HG03354 (cell line): ENCODE measurements at regions not wholly inside any gene's neighbourhood (a gene's known extent, or its start where the extent isn't known, plus 50 kb on each side); places are given as distances from the start of the nearest gene placed in this dataset.

ENCODE experiments used
- ATAC-seq: cut with Tn5 transposase; IDR thresholded peaks from one replicate; pipeline ENCODE4 v1.9.1; 2021; ENCODE audit warnings: mild to moderate bottlenecking; ENCODE audit not compliant: unreplicated experiment, poor library complexity, severe bottlenecking

DNA sequence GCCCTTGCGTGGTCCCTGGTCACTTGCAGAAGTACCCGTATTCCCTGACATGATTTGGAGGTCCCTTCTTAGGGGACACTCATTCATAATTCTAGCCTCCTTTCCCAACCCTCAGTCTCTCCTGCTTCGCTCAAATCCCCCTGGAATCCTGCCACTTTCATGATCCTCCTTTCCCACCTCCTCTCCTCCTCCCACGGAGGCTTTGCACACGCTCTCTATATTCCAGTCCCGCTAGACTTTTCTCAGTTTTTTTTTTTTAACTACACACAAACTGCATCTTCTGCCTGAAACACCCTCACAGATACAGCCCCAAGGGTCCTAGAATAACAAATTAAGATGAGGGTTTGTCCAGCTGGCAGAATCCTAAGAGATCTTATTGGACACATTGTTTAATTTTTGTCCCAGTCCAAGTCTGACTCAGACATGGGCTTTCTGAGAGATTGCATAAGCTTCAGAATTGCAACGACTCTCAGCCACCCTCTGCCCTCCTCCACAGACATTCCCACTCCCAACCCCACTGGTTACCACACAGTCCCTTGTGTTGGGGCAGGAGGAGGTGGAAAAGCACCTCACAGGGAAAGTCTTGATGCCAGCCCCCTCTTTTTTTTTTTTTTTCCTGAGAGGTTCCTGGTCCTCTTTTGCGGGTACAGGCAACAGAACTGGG lies 739.5 kb upstream of the EEF2KMT start:
- no peak for ATAC-seq

DNA sequence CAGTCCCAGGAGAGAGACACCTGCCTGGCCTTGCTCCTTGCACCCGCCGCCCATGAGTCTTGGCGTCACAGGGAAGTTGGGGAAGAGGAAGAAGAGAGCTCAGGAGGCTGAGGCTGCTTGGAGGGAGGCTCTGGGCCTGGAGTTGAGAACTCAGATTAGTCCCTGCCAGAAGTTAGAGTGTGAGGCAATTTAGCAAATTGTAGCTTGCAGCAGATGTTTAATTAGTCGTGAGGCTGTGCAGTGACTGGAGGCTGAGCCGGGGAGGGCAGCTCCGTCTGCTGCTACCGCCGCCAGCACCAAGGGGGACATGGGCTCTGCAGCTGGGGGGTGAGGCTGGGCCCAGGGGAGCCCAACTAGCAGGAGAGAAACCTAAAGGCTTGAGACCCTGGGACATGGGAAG lies 738.3 kb upstream of the EEF2KMT start:
- ATAC-seq: no peak

DNA sequence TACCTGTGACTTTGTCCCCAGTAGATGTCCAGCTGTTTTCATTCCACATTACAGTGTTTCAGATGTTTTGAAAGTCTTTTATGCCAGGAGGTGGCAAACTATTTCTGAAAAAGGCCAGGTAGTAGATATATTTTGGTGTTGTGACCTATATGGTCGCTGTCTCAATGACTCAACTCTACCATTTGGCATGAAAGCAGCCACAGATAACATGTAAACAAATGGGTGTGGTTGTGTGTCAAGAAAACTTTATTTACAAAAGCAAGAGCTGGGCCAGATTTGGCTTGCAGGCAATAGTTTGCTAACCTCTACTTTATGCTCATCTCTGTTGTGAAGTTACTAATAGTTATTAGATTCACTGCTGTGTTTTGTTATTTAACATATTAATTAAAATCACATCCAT lies 728.7 kb upstream of the EEF2KMT start:
- no peak for ATAC-seq

DNA sequence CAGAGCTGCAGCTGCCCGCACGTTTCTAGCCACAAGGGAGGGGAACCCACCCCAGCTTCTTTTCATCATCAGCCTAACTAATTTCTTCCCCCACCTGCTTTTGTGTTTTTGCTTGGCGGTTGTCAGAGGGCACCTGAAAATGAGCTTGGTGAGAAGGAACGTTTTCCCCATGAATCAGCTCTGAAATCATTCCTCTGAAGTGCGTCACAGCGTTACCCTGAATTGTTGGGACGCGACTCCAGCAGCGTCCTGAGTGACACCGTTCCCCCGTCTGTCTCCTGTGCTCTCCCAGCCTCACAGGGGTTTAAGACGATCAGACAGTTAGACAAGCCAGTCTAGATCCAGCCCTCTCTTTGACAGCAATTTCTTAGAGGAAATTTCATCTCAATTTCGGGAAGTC lies 722.9 kb upstream of the EEF2KMT start:
- ATAC-seq: no peak

DNA sequence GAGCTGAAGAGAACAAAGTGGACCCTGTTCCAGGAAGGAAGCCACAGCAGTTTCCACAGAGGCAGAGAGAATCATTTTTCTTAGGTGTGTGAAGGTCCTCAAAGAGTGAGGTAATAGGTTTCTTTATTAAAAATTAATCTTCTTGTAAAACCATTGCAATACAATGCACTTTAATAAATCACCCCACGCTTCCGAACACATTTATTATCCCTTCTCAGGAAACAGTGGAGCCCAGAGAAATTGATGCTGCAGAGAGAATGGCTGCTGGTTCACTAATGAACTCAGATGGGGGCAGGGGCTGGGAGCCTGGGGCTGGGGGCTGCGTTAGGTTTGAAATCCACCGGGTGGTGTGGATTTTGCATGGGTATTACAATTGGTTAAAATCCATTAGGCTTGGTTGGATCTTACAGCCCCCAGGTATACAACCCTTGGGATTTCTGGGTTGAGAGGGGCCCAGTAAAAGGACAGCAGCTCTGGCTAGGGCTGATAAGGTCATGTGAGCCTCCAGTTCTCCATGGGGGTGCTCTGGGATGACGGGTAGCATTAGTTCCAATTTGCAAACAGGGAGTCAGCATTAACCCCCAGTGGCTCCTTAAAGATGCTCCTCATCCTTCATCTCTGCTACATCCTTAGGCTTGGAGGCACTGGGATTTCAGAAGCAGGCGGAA lies 718.1 kb upstream of the EEF2KMT start:
- ATAC-seq: no peak

DNA sequence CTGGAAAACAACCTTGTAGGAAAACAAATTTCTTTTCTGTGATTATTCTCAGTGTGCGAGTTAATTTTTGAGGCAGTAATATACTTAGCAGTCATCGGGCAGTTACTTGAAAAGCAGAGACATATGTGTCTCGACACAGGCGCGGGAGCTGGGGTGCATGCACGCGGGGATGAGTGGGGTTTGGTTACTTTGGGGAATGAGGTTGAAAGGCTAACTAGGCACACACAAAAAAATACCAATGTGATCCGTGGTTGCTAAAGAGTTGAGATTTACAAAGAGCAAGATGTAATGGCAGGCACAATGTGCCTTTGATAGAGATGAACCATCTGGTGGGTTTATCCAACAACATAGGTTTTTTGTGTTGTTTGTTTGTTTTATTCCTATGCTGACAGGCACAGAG lies 703.8 kb upstream of the EEF2KMT start:
- no peak for ATAC-seq

DNA sequence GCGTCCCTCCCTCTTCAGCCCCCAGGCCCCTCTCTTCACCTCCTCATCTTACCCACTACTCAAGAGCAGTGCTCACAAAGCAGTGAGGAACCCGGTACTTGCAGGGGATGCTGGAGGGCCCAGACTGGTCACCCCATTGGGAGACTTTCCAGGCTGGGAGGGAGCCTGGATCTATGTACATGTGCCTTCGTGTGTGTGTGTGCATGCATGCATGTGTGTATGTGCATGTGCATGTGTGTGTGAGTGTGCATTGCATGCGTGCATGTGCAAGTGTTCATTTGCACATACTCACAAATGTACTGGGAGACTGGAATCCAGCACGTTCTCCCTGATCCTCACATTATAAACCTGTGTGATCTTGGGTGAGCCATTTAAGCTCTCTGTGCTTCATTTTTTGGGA lies 696.0 kb upstream of the EEF2KMT start:
- no peak for ATAC-seq

DNA sequence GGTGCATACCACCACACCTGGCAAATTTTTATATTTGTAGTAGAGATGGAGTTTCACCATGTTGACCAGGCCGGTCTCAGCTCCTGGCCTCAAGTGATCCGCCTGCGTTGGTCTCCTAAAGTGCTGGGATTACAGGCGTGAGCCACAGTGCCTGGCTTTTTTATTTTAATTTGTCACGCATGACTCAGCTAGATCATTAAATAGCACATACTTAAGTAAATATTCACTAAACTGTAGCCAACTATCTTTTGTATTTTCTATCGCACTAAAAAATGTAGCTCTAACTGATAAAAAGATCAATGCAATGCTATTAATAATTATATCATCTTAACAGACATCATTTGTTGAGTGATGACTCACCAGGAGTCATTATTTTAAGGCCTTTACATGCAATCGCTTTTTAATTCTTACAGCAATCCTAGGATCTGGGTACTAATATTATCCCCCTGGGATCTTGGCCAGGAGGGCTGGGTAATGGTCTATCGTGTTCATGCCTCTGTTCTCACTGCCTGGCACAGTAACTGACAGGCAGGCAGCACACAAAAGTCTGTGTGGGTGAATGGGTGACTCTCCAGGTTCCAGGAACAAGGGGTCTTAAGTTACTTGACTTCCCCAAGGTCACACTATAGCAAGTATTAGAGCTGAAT lies 693.5 kb upstream of the EEF2KMT start:
- no peak for ATAC-seq

DNA sequence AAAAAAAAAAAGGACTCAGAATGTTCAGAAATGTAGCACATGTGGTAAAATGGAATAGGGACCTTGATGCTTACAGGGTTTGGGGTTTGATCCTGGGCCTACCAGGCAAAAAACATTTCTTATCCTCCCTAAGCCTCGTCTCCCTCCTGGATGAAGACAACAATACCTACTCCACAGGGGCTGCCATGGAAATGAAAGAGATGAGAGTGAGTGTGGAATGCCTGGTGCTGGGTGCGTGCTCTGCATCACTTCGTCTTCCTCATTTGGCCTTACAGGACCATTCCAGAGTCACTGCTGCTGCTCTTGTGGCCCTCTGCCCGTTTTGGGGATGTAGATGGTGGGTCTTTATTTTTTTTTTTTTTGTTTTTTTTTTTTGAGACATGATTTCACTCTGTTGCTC lies 692.9 kb upstream of the EEF2KMT start:
- no peak for ATAC-seq

DNA sequence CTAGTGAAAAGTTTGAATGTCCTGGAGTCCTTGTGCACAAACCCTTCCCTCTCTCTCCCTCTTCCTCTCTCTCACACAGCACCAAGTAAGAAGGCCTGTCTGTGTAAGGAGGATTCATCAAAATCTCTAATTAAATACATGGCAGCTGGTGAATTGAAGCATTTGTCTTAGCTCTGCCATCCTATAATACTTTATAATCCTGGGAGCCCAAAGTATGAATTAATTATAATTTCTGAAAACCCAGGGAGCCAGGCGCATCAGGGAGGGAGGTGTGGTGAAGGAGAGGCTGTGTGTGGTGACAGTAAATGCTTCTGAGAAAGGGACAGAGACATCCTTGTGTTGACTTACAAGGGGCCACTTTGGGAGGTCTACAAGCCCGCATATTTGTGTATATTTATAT lies 691.4 kb upstream of the EEF2KMT start:
- no peak for ATAC-seq

DNA sequence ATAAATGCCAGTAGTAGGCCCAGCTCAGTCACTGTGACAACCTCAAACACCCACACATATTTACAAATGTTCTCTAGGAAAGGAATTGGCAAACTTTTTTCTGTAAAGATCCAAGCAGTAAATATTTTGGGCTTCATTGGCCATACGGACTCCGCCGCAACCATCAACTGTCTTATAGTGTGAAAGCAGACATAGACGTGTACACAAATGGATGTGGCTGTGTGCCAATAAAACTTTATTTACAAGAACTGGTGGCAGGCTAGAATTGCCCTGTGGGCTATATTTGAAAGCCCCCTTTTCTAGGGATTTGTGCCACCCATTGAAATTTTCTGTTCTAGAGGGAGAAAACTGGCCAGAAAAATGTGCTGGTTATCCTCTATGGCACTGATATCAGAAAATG lies 683.8 kb upstream of the EEF2KMT start:
- ATAC-seq: no peak

DNA sequence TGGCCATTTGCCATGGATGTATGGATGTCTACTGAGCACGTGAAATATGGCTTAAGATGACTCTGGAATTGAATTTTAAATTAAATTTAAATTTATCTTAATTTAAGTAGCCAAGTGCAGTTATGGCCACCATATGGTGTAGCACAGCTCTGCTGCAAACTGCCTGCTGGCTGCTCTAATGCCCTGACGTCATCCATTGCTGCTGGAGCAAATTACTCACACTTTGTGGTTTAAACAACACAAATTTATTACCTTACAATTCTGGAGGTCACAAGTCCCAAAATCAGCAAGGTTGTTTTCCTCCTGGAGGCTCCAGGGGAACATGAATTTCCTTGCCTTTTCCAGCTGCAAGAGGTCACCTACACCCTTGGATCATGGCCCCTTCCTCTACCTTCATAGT lies 679.3 kb upstream of the EEF2KMT start:
- no peak for ATAC-seq

DNA sequence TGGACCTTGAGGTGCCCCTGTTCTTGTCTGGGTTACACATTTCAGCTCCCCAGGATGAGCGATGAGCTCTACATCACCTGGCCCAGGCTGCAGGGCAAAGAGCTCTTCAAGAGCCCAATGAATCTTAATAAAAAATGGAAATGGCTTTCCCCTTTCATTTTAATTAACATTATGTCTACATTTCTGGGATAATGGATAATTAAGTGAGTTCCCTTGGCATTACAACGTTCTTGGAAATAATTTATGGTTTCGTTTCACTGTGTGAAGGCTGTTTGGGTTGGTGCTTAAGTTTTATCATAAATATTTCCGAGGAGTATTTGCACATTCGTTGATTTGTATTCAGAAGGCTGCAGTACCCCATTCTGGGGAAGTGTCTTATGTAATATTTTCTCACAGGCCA lies 678.3 kb upstream of the EEF2KMT start:
- no peak for ATAC-seq

DNA sequence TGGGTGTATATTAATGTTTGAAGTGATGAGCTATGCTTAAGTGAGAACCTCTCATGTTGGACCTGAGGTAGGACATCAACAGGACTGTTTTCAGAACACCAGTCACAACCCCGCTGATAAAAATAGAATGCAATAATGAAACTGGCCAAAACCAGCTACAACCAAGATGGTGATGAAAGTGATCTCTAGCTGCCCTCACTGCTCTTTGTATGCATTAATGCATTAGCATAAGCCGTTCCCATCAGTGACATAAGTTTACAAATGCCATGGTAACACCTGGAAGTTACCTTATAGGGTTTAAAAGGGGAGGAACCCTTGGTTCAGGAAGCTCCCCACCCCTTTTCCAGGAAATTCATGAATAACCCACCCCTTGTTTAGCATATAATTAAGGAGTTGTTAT lies 672.5 kb upstream of the EEF2KMT start:
- ATAC-seq: no peak

DNA sequence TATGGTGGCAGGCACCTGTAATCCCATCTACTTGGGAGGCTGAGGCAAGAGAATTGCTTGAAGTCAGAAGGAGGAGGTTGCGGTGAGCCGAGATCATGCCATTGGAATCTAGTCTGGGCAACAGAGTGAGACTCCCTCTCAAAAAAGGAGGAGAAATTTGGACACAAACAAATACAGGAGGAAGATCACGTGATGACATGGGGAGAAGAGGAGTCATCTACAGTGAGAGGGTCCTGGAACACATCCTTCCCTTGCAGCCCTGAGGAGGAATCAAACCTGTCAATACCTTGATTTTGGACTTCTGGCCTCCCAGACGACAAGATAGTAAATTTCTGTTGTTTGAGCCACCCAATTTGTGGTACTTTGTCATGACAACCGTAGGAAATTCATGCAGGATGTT lies 671.9 kb upstream of the EEF2KMT start:
- ATAC-seq: no peak

DNA sequence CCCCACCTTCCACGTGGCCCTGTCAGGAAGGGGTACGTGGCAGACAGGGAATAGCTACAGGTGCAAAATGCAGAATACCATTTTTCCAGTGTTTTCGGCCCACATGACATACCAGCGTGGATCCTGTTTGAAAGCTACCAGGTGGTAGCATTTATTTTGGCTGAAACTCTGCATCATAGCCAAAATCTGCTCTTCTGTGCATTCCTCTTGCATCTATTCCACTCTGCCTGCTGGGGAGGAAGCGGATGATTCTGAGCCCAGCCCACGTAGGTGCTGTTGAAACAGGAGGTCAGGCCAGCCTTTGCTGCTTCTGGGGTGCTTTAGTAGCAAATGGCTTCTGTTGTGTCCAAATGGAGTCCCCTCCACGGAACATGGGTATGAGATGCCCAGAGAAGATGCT lies 670.9 kb upstream of the EEF2KMT start:
- no peak for ATAC-seq

DNA sequence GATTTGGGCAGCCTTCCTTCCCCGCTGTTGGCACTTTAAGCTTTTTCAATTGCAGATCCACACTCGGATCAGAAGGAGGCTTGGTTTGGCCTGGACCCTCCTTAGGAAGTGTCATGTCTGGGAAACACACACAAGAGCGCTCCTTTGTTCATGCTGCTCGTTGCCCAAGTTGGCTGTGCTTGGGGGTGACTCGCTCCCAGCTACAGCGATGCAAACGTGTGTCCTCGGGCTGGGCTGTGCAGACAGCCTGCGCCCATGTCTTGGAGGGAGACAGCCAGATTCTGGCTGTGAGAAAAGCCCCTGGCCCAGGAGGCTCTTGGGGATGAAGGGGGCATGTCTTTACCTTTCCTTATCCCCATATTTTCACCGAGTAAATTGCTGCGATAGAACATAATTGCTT lies 665.6 kb upstream of the EEF2KMT start:
- ATAC-seq: no peak

DNA sequence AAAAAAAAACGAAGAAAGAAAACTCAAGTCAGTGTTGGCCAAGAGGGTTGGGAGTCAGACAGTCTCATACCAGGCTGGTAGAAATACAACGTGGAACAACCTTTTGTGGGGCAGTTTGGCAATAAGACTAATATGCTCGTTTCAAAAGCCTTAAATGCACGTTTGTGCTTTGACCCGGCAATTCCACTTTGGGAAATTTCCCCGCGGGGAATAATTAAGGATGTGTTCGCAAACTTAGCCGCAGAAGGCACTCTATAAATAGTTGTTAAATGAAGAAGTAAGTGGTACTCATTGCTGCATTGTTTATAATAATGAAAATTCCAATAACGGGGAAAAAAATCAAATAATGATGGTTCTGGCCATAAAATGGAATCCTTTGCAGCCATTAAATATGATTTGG lies 664.8 kb upstream of the EEF2KMT start:
- no peak for ATAC-seq

DNA sequence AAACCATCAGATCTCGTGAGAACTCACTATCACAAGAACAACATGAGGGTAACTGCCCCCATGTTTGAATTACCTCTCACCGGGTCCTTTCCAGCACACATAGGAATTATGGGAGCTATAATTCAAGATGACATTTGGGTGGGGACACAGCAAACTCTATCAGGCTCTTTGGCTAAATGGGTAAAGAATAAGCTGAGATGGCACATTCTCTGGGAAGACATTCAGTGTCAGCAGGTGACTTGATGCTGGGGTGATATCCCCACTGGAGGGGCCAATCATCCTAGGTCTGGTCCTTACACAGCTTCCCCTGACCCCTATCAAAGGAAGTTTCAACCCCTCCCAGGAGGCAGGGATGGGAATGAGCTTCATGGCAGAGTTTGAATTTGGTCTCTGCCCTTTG lies 664.0 kb upstream of the EEF2KMT start:
- no peak for ATAC-seq

DNA sequence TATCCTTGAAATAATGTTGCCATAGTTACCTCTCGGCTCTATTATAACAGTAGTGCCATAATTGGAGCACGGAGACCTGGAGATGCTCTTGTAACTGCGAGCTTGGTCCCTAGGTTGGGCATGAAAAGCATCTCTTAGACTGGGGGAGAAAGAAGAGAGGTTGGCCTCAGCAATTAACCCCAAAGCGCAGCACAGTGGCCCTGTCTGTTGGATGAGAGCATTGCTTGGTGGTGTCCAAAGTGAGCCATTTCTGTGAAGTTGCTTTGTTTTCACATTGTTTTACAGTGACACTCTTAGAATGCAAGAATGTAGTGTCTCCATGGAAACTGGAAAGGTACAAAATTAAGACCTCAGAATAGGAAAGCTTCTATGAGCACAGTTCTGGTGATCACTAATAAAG lies 660.7 kb upstream of the EEF2KMT start:
- ATAC-seq: no peak

DNA sequence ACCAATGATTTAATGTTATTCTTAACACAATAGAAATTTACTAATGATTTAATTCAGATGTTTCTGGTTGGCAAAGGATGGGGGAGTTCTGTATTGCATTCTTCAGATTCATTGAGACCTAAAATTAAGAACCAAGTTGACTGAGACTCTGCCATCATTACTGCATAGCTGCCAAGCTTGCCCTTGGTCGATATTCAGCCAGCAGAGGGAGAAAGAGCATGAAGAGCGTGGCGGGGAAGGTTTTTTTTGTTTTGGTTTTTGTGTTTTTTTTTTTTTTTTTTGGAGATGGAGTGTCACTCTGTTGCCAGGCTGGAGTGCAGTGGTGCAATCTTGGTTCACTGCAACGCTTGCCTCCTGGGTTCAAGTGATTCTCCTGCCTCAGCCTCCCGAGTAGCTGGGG lies 659.4 kb upstream of the EEF2KMT start:
- ATAC-seq: no peak
